HL-60 (cell line): ENCODE measurements at regions not wholly inside any gene's neighbourhood (a gene's known extent, or its start where the extent isn't known, plus 50 kb on each side); places are given as distances from the start of the nearest gene placed in this dataset.

Source experiments
- DNase-seq, 2 experiments: peaks; one replicate each; pipeline ENCODE4 v3.0.0-alpha.2; 2010 to 2020; ENCODE audit warnings: low read depth in 1 of 2, low spot score in 1 of 2
- H3K27ac ChIP-seq: fragments of 250-450 bp; sonication (Bioruptor Pico); replicated peaks from 2 replicates; pipeline ENCODE4 v1.5.1; 2020; ENCODE audit warnings: mild to moderate bottlenecking, moderate library complexity
- H3K27me3 ChIP-seq: fragments of 250-450 bp; sonication (Bioruptor Pico); 2 replicates; pipeline ENCODE4 v1.5.1; 2021; ENCODE audit warnings: mild to moderate bottlenecking, moderate library complexity; ENCODE audit not compliant: insufficient read depth, poor library complexity, severe bottlenecking
- H3K4me3 ChIP-seq: replicated peaks from 2 replicates; pipeline ENCODE4 v1.5.1; 2011; ENCODE audit warnings: mild to moderate bottlenecking, control low read depth, low read length; ENCODE audit not compliant: insufficient read depth
- GABPA ChIP-seq: IDR thresholded peaks from 2 replicates; pipeline ENCODE4 v1.6.1; 2012; ENCODE audit warnings: low read depth
- POLR2AphosphoS5 ChIP-seq: IDR thresholded peaks from 2 replicates; pipeline ENCODE4 v1.6.1; 2012; ENCODE audit warnings: low read depth
- REST ChIP-seq: IDR thresholded peaks from 2 replicates; pipeline ENCODE4 v1.6.1; 2012; ENCODE audit warnings: low read depth; ENCODE audit not compliant: insufficient replicate concordance
- SPI1 ChIP-seq: IDR thresholded peaks from 2 replicates; pipeline ENCODE4 v1.6.1; 2012; ENCODE audit warnings: low read depth, mild to moderate bottlenecking, borderline replicate concordance
- TF ChIP-seq, protein P1 (sequence below): IDR thresholded peaks from one replicate; pipeline ENCODE4 v1.5.1; 2011; ENCODE audit warnings: low read length, control low read depth, inconsistent platforms; ENCODE audit not compliant: insufficient read depth

GRCh38 chr2:81853341-81853740, 1548.8 kb upstream of the LRRTM1 start:
- Histone ChIP-seq H3K27ac (no peak overlapping the region), H3K4me3 (no peak overlapping the region), H3K27me3 (no peaks in the 10 kb centered on the region)
- TF ChIP-seq POLR2AphosphoS5 = no peak
- TF ChIP-seq GABPA = no peak
- TF ChIP-seq, protein P1, sequence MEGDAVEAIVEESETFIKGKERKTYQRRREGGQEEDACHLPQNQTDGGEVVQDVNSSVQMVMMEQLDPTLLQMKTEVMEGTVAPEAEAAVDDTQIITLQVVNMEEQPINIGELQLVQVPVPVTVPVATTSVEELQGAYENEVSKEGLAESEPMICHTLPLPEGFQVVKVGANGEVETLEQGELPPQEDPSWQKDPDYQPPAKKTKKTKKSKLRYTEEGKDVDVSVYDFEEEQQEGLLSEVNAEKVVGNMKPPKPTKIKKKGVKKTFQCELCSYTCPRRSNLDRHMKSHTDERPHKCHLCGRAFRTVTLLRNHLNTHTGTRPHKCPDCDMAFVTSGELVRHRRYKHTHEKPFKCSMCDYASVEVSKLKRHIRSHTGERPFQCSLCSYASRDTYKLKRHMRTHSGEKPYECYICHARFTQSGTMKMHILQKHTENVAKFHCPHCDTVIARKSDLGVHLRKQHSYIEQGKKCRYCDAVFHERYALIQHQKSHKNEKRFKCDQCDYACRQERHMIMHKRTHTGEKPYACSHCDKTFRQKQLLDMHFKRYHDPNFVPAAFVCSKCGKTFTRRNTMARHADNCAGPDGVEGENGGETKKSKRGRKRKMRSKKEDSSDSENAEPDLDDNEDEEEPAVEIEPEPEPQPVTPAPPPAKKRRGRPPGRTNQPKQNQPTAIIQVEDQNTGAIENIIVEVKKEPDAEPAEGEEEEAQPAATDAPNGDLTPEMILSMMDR = no peak
- no peak for TF ChIP-seq SPI1
- no peak for TF ChIP-seq REST
- DNase-seq = no peak

- Histone ChIP-seq H3K27me3 (no peaks in the 10 kb centered on the region), H3K4me3 (no peak overlapping the region), H3K27ac (no peak overlapping the region)
- no peak for DNase-seq
- TF ChIP-seq REST (no peak), SPI1 (no peak), POLR2AphosphoS5 (no peak), GABPA (no peak)
- TF ChIP-seq, protein P1 = no peak
Observed at GRCh38 chr2:81852651-81853050, 1548.1 kb upstream of the LRRTM1 start.

DNA sequence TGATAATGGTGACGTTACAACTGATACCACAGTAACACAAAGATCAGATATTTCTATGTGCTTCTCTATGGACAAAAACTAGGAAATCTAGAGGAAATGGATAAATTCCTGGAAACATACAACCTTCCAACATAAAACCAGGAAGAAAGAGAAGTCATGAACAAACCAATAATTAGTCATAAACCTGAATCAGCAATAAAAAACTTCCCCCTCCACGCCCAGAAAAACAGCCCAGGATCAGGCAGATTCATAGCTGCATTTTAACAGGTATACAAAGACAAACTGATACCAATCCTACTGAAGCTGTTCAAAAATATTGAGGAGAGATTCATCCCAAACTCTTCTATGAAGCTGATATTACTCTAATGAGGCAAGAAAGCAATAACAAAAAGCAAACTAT, 1535.2 kb upstream of the LRRTM1 start:
- TF ChIP-seq SPI1 = no peak
- TF ChIP-seq GABPA = no peak
- TF ChIP-seq REST = no peak
- TF ChIP-seq, protein P1 = no peak
- TF ChIP-seq POLR2AphosphoS5 = no peak
- no peak for DNase-seq

More for the DNA sequence above, 1535.2 kb upstream of the LRRTM1 start:
- Histone ChIP-seq H3K27me3 (no peaks in the 10 kb centered on the region), H3K27ac (no peak overlapping the region), H3K4me3 (no peak overlapping the region)
